K562 (cell line): ENCODE measurements at regions not wholly inside any gene's neighbourhood (a gene's known extent, or its start where the extent isn't known, plus 50 kb on each side); places are given as distances from the start of the nearest gene placed in this dataset.

Source experiments
- ATAC-seq: fragments of 200-7000 bp; cut with Tn5 transposase; 3 replicates; pipeline ENCODE4 v1.9.1; 2020; ENCODE audit warnings: moderate library complexity
- BruUV-seq: library from RNA; stranded (reverse); fragments of 400-500 nt; replicated peaks from 2 replicates; lab custom pipeline; 2021; lab: Mats Ljungman, UMichigan
- CTCF ChIA-PET: fragments of 300-600 bp; formaldehyde crosslinking; extraction: SDS; loops from one replicate; lab custom pipeline; 2021; ENCODE audit warnings: low intra/inter-chr PET ratio; lab: Yijun Ruan, JAX
- POLR2A ChIA-PET: fragments of 300-600, 350-650 bp; sonication (Branson Sonifier 250); formaldehyde crosslinking; extraction: SDS; loops from one replicate; lab custom pipeline; 2021; ENCODE audit warnings: antibody characterized with exemption, inconsistent platforms; lab: Yijun Ruan, JAX
- DNase-seq, 4 experiments: peaks; one replicate each; pipeline versions ENCODE4 v3.0.0 to v3.0.0-alpha.2; 2011 to 2018; ENCODE audit warnings: low spot score in 3 of 4, mixed read lengths in 3 of 4; ENCODE audit errors: extremely low read depth in 1 of 4
- FAIRE-seq: peaks from 2 replicates; lab custom pipeline; 2011; peaks lifted over from hg19 to GRCh38; lab: Jason Lieb, UNC
- H2AFZ ChIP-seq: 2 replicates; pipeline ENCODE4 v1.6.0; 2011; ENCODE audit warnings: low read depth, low read length, control low read depth, inconsistent platforms
- H3K27ac ChIP-seq: fragments of 200-600 bp; 3 replicates; pipeline ENCODE4 v1.8.0; 2011; ENCODE audit warnings: low read depth, mild to moderate bottlenecking, control low read depth, inconsistent platforms, low read length, moderate library complexity, mixed read lengths; ENCODE audit errors: extremely low read depth
- H3K27me3 ChIP-seq, 2 experiments: fragments of 300-600 bp in 1 of 2; 2 replicates in 1 of 2; 3 replicates in 1 of 2; pipeline versions ENCODE4 v1.6.0 to v1.8.0; 2011; ENCODE audit warnings: inconsistent platforms in 2 of 2, low read length in 2 of 2, mild to moderate bottlenecking in 1 of 2, mixed read lengths in 1 of 2, moderate library complexity in 1 of 2; ENCODE audit not compliant: control insufficient read depth in 2 of 2, insufficient read depth in 2 of 2
- H3K36me3 ChIP-seq: fragments of 300-600 bp; 3 replicates; pipeline ENCODE4 v1.8.0; 2011; ENCODE audit warnings: mild to moderate bottlenecking, low read length, inconsistent platforms; ENCODE audit not compliant: control insufficient read depth, insufficient read depth
- H3K4me1 ChIP-seq, 2 experiments: fragments of 200-600 bp in 1 of 2; replicated peaks in 1 of 2; 2 replicates in 1 of 2; 3 replicates in 1 of 2; pipeline versions ENCODE4 v1.5.1 to v1.8.0; 2011; ENCODE audit warnings: inconsistent platforms in 2 of 2, low read length in 2 of 2, mild to moderate bottlenecking in 1 of 2, mixed read lengths in 1 of 2, moderate library complexity in 1 of 2; ENCODE audit not compliant: control insufficient read depth in 2 of 2, insufficient read depth in 2 of 2
- H3K4me2 ChIP-seq: 2 replicates; pipeline ENCODE4 v1.6.1; 2011; ENCODE audit warnings: low read length, control low read depth, inconsistent platforms, mixed read lengths; ENCODE audit not compliant: insufficient read depth
- H3K4me3 ChIP-seq: fragments of 200-600 bp; sonication (generic), shearing (Covaris generic); 2 replicates; pipeline ENCODE4 v1.5.1; 2016; ENCODE audit warnings: control low read depth, inconsistent platforms
- H3K79me2 ChIP-seq: fragments of 200-600 bp; 3 replicates; pipeline ENCODE4 v1.8.0; 2011; ENCODE audit warnings: low read length, inconsistent platforms; ENCODE audit not compliant: control insufficient read depth, insufficient read depth
- H3K9ac ChIP-seq, 2 experiments: 2 replicates each; pipeline versions ENCODE4 v1.6.0 to v1.6.1; 2011; ENCODE audit warnings: low read depth in 2 of 2, low read length in 2 of 2, control low read depth in 1 of 2, inconsistent platforms in 1 of 2, mild to moderate bottlenecking in 1 of 2, mixed read lengths in 1 of 2; ENCODE audit not compliant: insufficient read depth in 1 of 2
- H3K9me1 ChIP-seq: one replicate; pipeline ENCODE4 v1.6.0; 2011; ENCODE audit warnings: inconsistent platforms, mild to moderate bottlenecking, low read length, moderate library complexity; ENCODE audit not compliant: control insufficient read depth, insufficient read depth
- H3K9me3 ChIP-seq: replicated peaks from 2 replicates; pipeline ENCODE4 v1.5.1; 2011; ENCODE audit warnings: low read depth, low read length, inconsistent platforms; ENCODE audit not compliant: control insufficient read depth, insufficient read depth
- H4K20me1 ChIP-seq: replicated peaks from 2 replicates; pipeline ENCODE4 v1.6.1; 2011; ENCODE audit warnings: low read length, inconsistent platforms, mixed read lengths; ENCODE audit not compliant: control insufficient read depth, insufficient read depth
- CREBBP ChIP-seq: IDR thresholded peaks from one replicate; pipeline ENCODE4 v1.6.1; 2012; ENCODE audit warnings: low read depth, mild to moderate bottlenecking, control low read depth, inconsistent platforms, low read length
- ETV1 ChIP-seq: fragments of 450-650 bp; conservative IDR thresholded peaks from 2 replicates; pipeline ENCODE4 v1.6.1; 2016; ENCODE audit warnings: missing genetic modification characterization, control low read depth, low read depth, missing compliant biosample characterization
- HNRNPLL ChIP-seq: fragments of 200-400 bp; formaldehyde crosslinking; IDR thresholded peaks from 2 replicates; pipeline ENCODE4 v1.6.1; 2017; ENCODE audit warnings: low read length, low read depth, mild to moderate bottlenecking; ENCODE audit not compliant: poor library complexity, severe bottlenecking
- JUN ChIP-seq, 2 experiments: sonication (generic) in 1 of 2; formaldehyde crosslinking in 1 of 2; IDR thresholded peaks; 2 replicates each; pipeline versions ENCODE4 v1.6.1 to v1.8.0; 2012 to 2022; ENCODE audit warnings: borderline replicate concordance in 2 of 2, mild to moderate bottlenecking in 2 of 2, improper control_type of control experiment in 1 of 2, low read depth in 1 of 2, low read length in 1 of 2, missing genetic modification reagents in 1 of 2
- KLF6 ChIP-seq: fragments of 250-450 bp; sonication (Bioruptor Pico); IDR thresholded peaks from 2 replicates; pipeline ENCODE4 v1.4.0; 2020; ENCODE audit warnings: mild to moderate bottlenecking, moderate library complexity, borderline replicate concordance
- LCOR ChIP-seq: sonication (generic); formaldehyde crosslinking; IDR thresholded peaks from 2 replicates; pipeline ENCODE4 v1.8.0; 2022; ENCODE audit warnings: mild to moderate bottlenecking, missing genetic modification reagents
- MAZ ChIP-seq, 2 experiments: fragments of 450-650 bp in 1 of 2; sonication (generic) in 1 of 2; formaldehyde crosslinking; IDR thresholded peaks in 1 of 2; conservative IDR thresholded peaks in 1 of 2; 2 replicates each; pipeline versions ENCODE4 v1.4.0 to v1.5.0; 2020; ENCODE audit warnings: mild to moderate bottlenecking in 1 of 2, missing genetic modification reagents in 1 of 2
- MEIS2 ChIP-seq: fragments of 450-650 bp; IDR thresholded peaks from 2 replicates; pipeline ENCODE4 v1.6.1; 2014; ENCODE audit warnings: mild to moderate bottlenecking; ENCODE audit not compliant: partially characterized antibody
- MTA3 ChIP-seq: fragments of 450-650 bp; formaldehyde crosslinking; IDR thresholded peaks from 2 replicates; pipeline ENCODE4 v1.6.1; 2017; ENCODE audit warnings: mild to moderate bottlenecking, borderline replicate concordance
- MXI1 ChIP-seq: IDR thresholded peaks from 2 replicates; pipeline ENCODE4 v1.6.1; 2011; ENCODE audit warnings: low read depth, mild to moderate bottlenecking, improper control_type of control experiment, low read length
- POLR2AphosphoS2 ChIP-seq: IDR thresholded peaks from 2 replicates; pipeline ENCODE4 v1.6.1; 2012; ENCODE audit warnings: low read length, improper control_type of control experiment
- TEAD1 ChIP-seq, 2 experiments: fragments of 450-650 bp in 1 of 2; sonication (generic) in 1 of 2; formaldehyde crosslinking; IDR thresholded peaks; 2 replicates each; pipeline versions ENCODE4 v1.4.0 to v1.8.0; 2020 to 2022; ENCODE audit warnings: mild to moderate bottlenecking in 2 of 2, missing genetic modification reagents in 1 of 2
- TSC22D4 ChIP-seq: fragments of 450-650 bp; IDR thresholded peaks from 2 replicates; pipeline ENCODE4 v1.6.1; 2016; ENCODE audit warnings: missing genetic modification characterization, missing biosample characterization, control low read depth
- ZBTB8A ChIP-seq: fragments of 450-650 bp; IDR thresholded peaks from 2 replicates; pipeline ENCODE4 v1.6.1; 2018; ENCODE audit warnings: mild to moderate bottlenecking, moderate library complexity; ENCODE audit not compliant: partially characterized antibody
- ZC3H11A ChIP-seq: IDR thresholded peaks from 2 replicates; pipeline ENCODE4 v1.6.1; 2012; ENCODE audit warnings: low read depth, low read length, improper control_type of control experiment
- ZC3H4 ChIP-seq: sonication (generic); formaldehyde crosslinking; IDR thresholded peaks from 2 replicates; pipeline ENCODE4 v1.9.0; 2021; ENCODE audit warnings: missing genetic modification reagents, borderline replicate concordance
- ZNF224 ChIP-seq: sonication (generic); formaldehyde crosslinking; IDR thresholded peaks from 2 replicates; pipeline ENCODE4 v1.8.0; 2022; ENCODE audit warnings: mild to moderate bottlenecking, missing genetic modification reagents
- ZNF507 ChIP-seq: conservative IDR thresholded peaks from 2 replicates; pipeline ENCODE4 v1.6.1; 2017; ENCODE audit warnings: missing genetic modification characterization, missing compliant biosample characterization
- ZNF717 ChIP-seq: fragments of 250-450 bp; sonication (Bioruptor Pico); IDR thresholded peaks from 2 replicates; pipeline ENCODE4 v1.5.0; 2021
- WGBS: fragments of 100-300 bp; shearing (Covaris generic); methylation state at CpG from one replicate; pipeline ENCODE4 v1.1.6; 2016; ENCODE audit warnings: low coverage, mixed read lengths; ENCODE audit not compliant: insufficient coverage; ENCODE audit errors: missing lambda C conversion rate; 5-methylcytosine and 5-hydroxymethylcytosine counted together
- in situ Hi-C: fragments of 300-500 bp; cut with MboI; formaldehyde crosslinking; loops from 4 replicates; pipeline ENCODE4 v1.15.0; 2018; ENCODE audit warnings: inconsistent platforms, mixed read lengths
- intact Hi-C: fragments of 100-400 bp; cut with micrococcal nuclease; formaldehyde crosslinking; loops from 2 replicates; pipeline ENCODE4 v1.14.2; 2022
- TF ChIP-seq, protein P1 (sequence below): IDR thresholded peaks from 2 replicates; pipeline ENCODE4 v1.6.1; 2014; ENCODE audit warnings: antibody characterized with exemption

DNA sequence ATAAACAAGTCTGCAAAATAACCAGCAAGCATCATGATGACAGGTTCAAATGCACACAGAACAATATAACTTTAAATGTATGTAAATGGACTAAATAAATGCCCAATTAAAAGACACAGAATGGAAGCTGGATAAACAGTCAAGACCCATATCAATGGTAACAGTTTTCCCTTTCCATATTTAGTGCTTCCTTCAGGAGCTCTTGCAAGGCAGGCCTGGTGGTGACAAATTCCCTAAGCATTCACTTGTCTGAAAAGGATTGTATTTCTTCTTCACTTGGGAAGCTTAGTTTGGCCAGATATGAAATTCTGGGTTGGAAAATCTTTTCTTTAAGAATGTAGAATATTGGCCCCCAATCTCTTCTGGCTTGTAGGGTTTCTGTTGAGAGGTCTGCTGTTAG, 120.2 kb upstream of the RASA1 start (continued):
- no peak for TF ChIP-seq ZC3H11A

DNA sequence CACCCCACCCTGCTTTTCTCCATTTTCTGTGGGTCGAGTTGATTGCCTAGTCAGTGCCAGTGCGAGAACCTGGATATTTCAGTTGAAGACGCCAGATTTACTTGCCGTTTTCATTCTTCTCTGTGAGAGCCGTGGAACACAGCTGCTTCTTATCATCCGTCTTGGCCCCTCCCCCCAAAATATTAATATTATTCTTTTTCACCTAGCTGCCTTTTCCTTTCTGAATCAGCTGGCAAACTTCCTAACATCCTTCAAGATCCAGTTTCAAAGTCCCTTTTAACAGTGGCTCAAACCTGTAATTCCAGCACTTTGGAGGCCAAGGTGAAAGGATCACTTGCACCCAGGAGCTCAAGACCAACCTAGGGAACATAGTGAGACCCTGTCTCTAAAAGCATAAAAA, 117.1 kb upstream of the RASA1 start:
- no peak for ATAC-seq
- intact Hi-C loops (no loop called here), in situ Hi-C loops (no loop called here)
- Histone ChIP-seq H3K79me2 (no peaks in the 10 kb centered on the region), H3K9me3 (no peaks in the 10 kb centered on the region), H3K4me2 (peak overlapping the region; percentile 14; the same call in 1 of the 2 replicates), H3K4me3 (no peak overlapping the region), H3K36me3 (no peaks in the 10 kb centered on the region), H4K20me1 (no peaks in the 10 kb centered on the region), H3K27ac (no peak overlapping the region), H3K9ac (peak overlapping the region in 1 of 2 experiments; percentile 35; a peak in 1 of 4 replicates), H3K4me1 (peaks cover 0 to 2% of the 10 kb centered on the region in 2 experiments; a peak in 2 of 5 replicates), H2AFZ (no peak overlapping the region), H3K27me3 (peaks cover 3 to 8% of the 10 kb centered on the region in 2 experiments; a peak in 1 of 5 replicates), H3K9me1 (no peaks in the 10 kb centered on the region)
- TF ChIP-seq ZNF717 (CRISPR knock-in tag): no peak
- no peak for TF ChIP-seq MXI1
- TF ChIP-seq HNRNPLL: no peak
- no peak for TF ChIP-seq MEIS2
- TF ChIP-seq POLR2AphosphoS2: no peak
- TF ChIP-seq TEAD1 (CRISPR knock-in tag; IDR thresholded peaks at IDR 0.05): no peak
- no peak for TF ChIP-seq ZNF507 (tag)
- no peak for TF ChIP-seq ZNF224 (CRISPR knock-in tag)
- TF ChIP-seq, protein P1, sequence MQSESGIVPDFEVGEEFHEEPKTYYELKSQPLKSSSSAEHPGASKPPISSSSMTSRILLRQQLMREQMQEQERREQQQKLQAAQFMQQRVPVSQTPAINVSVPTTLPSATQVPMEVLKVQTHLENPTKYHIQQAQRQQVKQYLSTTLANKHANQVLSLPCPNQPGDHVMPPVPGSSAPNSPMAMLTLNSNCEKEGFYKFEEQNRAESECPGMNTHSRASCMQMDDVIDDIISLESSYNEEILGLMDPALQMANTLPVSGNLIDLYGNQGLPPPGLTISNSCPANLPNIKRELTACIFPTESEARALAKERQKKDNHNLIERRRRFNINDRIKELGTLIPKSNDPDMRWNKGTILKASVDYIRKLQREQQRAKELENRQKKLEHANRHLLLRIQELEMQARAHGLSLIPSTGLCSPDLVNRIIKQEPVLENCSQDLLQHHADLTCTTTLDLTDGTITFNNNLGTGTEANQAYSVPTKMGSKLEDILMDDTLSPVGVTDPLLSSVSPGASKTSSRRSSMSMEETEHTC: no peak
- TF ChIP-seq MTA3: no peak
- no peak for TF ChIP-seq TSC22D4 (tag)
- TF ChIP-seq ETV1 (tag): no peak
- no peak for TF ChIP-seq ZC3H4 (CRISPR knock-in tag)
- TF ChIP-seq CREBBP: no peak
- TF ChIP-seq JUN (IDR thresholded peaks at IDR 0.05; ENCODE audit: borderline replicate concordance, low read depth, low read length): no peak
- TF ChIP-seq JUN (CRISPR knock-in tag; IDR thresholded peaks at IDR 0.05; ENCODE audit: borderline replicate concordance): no peak
- TF ChIP-seq LCOR: no peak
- no peak for TF ChIP-seq MAZ (CRISPR knock-in tag; conservative IDR thresholded peaks at IDR 0.05 in 1 of 2, IDR thresholded peaks at IDR 0.05 in 1 of 2)
- no peak for TF ChIP-seq KLF6 (CRISPR knock-in tag)
- TF ChIP-seq ZBTB8A: no peak
- CTCF ChIA-PET: no interaction called here
- no TSS peak for BruUV-seq
- no peak for DNase-seq
- WGBS: 8% methylated on average over 6 of the region's 6 CpGs
- POLR2A ChIA-PET: interaction anchor here (1.3 kb wide), 1 partner anchor 12 kb away, joined by 3 read pairs; no protein-coding TSS in a partner anchor
- no peak for FAIRE-seq
